ENCODE measurements at regions not wholly inside any gene's neighbourhood (a gene's known extent, or its start where the extent isn't known, plus 50 kb on each side); places are given as distances from the start of the nearest gene placed in this dataset.
A peak's percentile ranks its signal among the peaks of the same experiment; 100 is the strongest.

DNA sequence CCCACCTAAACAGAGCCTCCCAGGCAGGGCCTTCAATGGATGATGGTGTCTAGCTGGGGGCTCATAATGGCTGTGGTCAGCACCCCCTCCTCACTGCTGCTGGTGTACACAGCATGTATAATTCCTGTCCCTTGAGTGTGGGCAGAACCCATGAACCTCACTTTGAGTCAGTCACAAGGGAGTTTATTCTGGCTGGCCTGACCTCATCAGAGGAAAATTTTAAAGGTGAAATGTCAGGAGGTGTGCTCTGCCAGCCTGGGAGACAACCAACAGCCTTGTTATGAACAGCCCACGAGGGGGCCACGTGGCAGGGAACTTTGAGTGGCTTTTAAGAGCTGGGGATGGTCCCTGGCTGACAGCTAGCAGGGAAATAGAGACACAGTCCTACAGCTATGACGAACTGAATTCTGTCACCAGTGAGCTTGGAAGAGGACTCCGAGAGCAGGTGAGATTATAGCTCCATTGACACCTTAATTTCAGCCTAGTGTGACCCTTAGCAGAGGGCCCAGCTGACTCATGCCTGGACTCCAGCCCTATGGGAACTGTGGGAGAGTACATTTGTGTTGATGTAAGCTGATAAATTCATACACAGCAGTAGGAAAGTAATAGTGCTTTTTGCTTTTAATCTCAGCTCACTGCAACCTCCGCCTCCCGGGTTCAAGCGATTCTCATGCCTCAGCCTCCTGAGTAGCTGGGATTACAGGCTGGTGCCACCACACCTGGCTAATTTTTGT lies 73.5 kb upstream of the RUNX3 start:
- no peak for DNase-seq
- no peaks in the 10 kb centered on the region for H3K9me3 Mint-ChIP-seq

DNA sequence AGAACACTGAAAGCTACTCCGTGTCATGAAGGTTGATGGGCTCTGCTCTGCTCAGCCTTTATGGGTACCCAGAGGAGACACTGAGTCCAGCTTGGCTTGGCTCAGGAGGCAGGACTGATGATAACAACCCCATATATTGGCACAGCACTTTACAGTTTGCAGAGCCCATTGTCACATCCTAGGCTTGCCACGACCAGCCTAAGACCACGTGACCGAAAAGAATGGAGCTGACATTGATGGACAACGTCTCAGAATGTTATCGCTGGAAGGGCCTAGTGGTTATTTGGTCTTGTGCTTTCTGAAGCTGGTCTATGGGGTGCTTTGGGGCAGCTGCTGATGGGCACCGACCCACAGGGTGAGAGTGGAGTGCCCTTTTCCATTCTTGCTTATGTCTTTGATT lies 72.9 kb upstream of the RUNX3 start:
- H3K27me3 Mint-ChIP-seq = no peaks in the 10 kb centered on the region
- no peak for DNase-seq
- H3K9me3 Mint-ChIP-seq = no peaks in the 10 kb centered on the region
- no peak overlapping the region for H3K27ac Mint-ChIP-seq
- no peak for ATAC-seq (replicated peaks)
- H3K4me3 Mint-ChIP-seq = no peak overlapping the region
- H3K4me1 Mint-ChIP-seq (ENCODE audit: low read depth in 2 of 2) = peaks cover 46 to 59% of the 10 kb centered on the region in 2 donors
- no peaks in the 10 kb centered on the region for H3K36me3 Mint-ChIP-seq (ENCODE audit: insufficient read depth)

More for the DNA sequence above, 73.5 kb upstream of the RUNX3 start:
- Mint-ChIP-seq H3K4me1 (ENCODE audit: low read depth in 2 of 2) (peaks cover 46 to 63% of the 10 kb centered on the region in 2 donors), H3K36me3 (ENCODE audit: insufficient read depth) (peaks cover 2% of the 10 kb centered on the region), H3K4me3 (no peak overlapping the region), H3K27ac (peak overlapping the region in 1 of 2 donors; percentile 26), H3K27me3 (no peaks in the 10 kb centered on the region)
- ATAC-seq (replicated peaks) = no peak

DNA sequence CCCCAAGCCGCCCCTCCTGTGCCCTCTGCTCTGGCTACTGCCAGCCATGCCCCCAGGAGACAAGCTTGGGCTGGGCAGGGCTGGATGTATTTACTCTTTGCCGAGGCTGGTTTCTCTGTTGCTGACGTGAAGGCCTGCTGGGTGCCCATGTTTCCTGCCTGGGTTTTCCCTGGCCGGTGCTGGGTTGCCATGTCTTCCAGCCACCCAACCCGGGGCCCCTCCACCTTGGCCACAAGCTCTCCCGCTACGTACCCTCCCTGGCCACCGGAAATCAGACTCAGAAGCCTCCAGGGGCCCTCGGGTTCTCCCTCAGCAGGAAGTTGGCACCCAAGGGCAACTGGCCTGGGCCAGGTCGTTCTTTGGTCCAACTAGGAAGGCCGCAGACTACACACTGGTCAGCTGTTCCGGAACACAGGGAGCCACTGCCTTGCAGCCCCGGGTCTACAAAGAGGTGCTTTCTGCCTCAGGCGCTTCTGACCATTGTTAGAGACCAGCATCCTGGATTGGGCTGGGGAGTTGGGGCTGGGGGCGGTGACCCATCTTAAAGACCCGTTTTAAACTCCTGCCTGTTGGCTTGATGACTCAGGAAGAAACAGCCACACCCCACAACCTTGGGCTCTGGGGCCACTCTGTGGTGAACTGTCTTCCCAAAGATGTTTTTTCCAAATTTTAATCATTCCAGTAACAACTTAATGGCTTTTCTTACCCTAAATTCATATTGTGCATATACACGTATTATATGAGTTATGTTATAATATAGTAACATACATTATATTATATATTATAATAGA lies 71.2 kb upstream of the RUNX3 start:
- peak; percentile 68 for ATAC-seq (replicated peaks)
- peak in 2 of 3 experiments; percentile 33 to 37 for DNase-seq
- peak overlapping the region in 1 of 2 donors; percentile 44 for H3K4me3 Mint-ChIP-seq
- no peaks in the 10 kb centered on the region for H3K27me3 Mint-ChIP-seq
- peaks cover 8 to 11% of the 10 kb centered on the region in 2 donors for H3K9me3 Mint-ChIP-seq
- peak overlapping the region; percentile 41 to 91 for H3K27ac Mint-ChIP-seq
- peaks cover 48 to 58% of the 10 kb centered on the region in 2 donors for H3K4me1 Mint-ChIP-seq (ENCODE audit: low read depth in 2 of 2)
- H3K36me3 Mint-ChIP-seq (ENCODE audit: insufficient read depth) = peaks cover 11% of the 10 kb centered on the region

DNA sequence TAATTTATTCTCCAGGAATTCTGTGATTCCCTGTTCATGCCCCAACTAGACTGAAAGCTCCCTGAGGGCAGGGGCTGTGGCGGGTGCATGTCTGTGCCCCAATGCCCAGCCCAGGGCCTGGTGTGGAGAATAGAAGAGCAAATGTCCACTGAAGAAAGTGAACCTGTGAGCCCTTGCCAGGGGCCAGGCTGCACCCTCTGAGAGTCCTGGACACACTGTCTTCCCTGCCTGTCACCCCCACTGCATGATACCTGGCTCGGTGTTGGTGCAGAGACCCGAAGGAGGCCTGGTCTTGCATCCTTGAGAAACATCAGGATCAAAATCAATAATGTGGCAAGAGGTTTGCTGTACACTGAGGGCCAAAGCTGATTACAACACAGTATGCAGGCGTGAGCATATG lies 69.8 kb upstream of the RUNX3 start:
- peak overlapping the region in 1 of 2 donors; percentile 5 for H3K4me3 Mint-ChIP-seq

DNA sequence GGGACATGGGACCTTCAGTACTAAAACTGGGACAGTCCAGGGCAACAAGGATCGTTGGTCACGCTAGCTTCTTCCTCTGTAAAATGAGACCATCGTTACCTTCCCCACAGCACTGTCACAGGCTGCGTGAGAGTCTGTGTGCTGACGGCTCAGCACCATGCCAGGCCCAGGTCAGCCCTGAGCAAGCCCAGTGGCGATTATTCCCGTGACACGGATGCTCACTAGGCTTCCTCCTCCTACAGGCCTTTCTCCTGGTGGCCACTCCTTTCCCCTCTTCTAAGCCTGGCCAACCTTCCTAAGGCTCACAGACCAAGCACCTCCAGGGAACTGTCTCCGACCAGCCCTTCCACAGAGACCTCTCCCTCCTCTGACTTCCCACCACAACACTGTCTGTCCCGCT lies 69.3 kb upstream of the RUNX3 start:
- DNase-seq (no peak), ATAC-seq (replicated peaks) (no peak)
- H3K27ac Mint-ChIP-seq = peak overlapping the region; percentile 79 to 86
- peaks cover 11% of the 10 kb centered on the region for H3K36me3 Mint-ChIP-seq (ENCODE audit: insufficient read depth)
- H3K27me3 Mint-ChIP-seq = no peaks in the 10 kb centered on the region
- H3K4me3 Mint-ChIP-seq = no peak overlapping the region
- peaks cover 53 to 61% of the 10 kb centered on the region in 2 donors for H3K4me1 Mint-ChIP-seq (ENCODE audit: low read depth in 2 of 2)
- peaks cover 8 to 11% of the 10 kb centered on the region in 2 donors for H3K9me3 Mint-ChIP-seq

More for the DNA sequence above, 69.8 kb upstream of the RUNX3 start:
- peaks cover 55 to 63% of the 10 kb centered on the region in 2 donors for H3K4me1 Mint-ChIP-seq (ENCODE audit: low read depth in 2 of 2)
- peaks cover 8 to 11% of the 10 kb centered on the region in 2 donors for H3K9me3 Mint-ChIP-seq
- DNase-seq = no peak
- peaks cover 11% of the 10 kb centered on the region for H3K36me3 Mint-ChIP-seq (ENCODE audit: insufficient read depth)
- ATAC-seq (replicated peaks) = no peak
- no peaks in the 10 kb centered on the region for H3K27me3 Mint-ChIP-seq
- H3K27ac Mint-ChIP-seq = peak overlapping the region; percentile 79 to 86

DNA sequence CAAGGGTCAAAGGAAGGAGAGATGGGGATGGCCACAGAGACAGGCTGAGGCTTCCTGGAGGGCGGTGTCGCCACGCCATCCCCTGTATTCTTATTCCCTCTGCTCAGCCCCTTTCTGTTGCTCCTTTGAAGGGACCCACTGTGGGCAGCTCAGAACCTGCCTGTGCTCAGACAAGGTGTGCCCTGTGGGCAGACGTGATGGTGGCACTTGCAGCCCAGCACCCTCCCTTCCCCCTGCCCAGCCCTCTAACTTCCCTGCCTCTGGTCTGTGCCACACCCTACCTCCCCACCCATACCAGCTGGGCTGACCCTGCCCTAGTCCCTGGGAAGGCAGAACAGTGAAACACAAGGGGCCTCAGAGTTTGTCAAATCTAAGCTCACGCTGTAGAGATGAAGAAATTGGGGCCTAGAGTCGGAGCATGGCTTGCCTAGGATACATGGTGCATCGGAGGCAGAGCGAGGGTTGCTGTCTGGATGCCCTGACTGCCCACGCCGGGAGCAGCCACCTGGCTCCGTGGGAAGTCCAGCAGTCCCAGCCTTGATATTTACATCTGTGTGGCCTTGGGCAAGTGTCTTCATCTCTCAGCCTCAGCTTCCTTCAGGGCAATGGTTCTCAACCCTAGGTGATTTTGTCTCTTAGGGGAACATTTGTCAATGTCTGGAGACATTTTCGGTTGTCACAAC lies 68.6 kb upstream of the RUNX3 start:
- Mint-ChIP-seq H3K27ac (peak overlapping the region; percentile 46 to 97), H3K4me3 (peak overlapping the region in 1 of 2 donors; percentile 12), H3K27me3 (no peaks in the 10 kb centered on the region), H3K9me3 (peaks cover 8 to 11% of the 10 kb centered on the region in 2 donors), H3K4me1 (ENCODE audit: low read depth in 2 of 2) (peaks cover 59 to 63% of the 10 kb centered on the region in 2 donors), H3K36me3 (ENCODE audit: insufficient read depth) (peaks cover 11% of the 10 kb centered on the region)
- DNase-seq (no peak), ATAC-seq (replicated peaks) (no peak)

DNA sequence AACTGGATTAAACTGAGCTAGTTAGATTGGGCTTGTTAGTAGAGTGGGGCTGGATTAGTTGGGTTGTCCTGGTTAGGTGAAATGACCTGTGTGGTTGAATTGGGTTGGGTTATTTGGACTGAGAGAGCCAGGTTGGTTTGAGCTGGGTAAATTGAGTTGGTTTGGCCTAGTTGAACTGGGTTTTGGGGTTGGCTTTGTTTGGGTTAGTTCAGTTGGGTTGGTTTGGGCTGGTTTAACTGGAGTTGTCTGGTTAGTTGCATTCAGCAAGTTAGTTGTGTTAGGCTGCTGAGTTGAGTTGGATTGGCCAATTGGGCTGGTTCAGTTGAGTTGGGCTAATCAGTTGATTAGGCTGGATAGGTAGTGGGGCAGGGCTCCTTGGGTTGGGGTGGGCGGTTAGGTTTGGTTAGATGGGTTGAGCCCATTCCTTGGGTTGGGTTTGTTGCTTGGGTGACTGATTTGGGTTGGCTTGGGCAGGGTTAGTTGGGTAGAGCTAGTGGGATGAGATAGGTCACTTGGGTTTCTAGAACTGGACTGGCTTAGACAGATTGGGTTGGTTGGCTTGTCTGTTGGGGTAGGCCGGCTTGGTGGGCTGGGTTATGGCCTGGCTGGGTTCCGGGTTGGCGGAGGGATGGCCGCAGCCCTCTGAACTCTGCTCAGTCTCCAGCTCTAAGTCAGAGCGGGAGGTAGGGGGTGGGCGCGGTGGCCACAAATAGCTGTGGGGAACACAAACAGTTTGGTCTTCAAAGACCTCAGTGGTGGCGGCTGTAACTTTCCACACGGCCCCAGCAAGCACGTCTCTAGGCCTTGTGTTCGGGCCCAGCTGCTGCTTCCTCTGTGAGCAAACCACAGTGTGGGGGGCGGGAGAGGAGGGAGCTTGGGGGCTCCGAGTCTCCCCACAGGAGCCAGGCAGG lies 67.2 kb upstream of the RUNX3 start:
- H3K9me3 Mint-ChIP-seq = peaks cover 8 to 11% of the 10 kb centered on the region in 2 donors
- peak overlapping the region; percentile 91 to 97 for H3K27ac Mint-ChIP-seq
- H3K27me3 Mint-ChIP-seq = no peaks in the 10 kb centered on the region
- H3K4me3 Mint-ChIP-seq = peak overlapping the region; percentile 60 to 73
- DNase-seq (peak; percentile 29 to 47 (median 34)), ATAC-seq (replicated peaks) (peak; percentile 65)
- H3K36me3 Mint-ChIP-seq (ENCODE audit: insufficient read depth) = peaks cover 11% of the 10 kb centered on the region
- peaks cover 69 to 70% of the 10 kb centered on the region in 2 donors for H3K4me1 Mint-ChIP-seq (ENCODE audit: low read depth in 2 of 2)

DNA sequence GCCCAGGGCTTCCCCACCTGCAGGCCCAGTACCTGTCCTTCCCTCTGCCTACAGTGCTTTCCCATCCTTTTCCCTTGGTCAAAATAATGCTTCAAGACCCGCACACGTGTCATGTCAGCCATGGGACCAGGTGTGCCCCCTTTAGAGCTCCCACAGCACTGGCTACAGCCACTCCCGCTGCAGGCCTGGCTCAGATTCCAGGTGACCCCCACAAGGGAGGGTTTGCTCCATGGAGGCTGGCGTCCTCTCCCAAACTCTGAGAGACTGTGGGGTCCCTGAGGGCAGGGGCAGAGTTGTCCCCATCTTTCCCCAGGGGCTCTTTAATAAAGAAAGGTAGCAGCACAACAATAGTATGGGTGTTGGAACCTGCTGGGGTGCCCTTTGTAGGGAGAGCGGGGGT lies 66.4 kb upstream of the RUNX3 start:
- Mint-ChIP-seq H3K36me3 (ENCODE audit: insufficient read depth) (peaks cover 11% of the 10 kb centered on the region), H3K4me3 (peak overlapping the region; percentile 60 to 73), H3K27ac (peak overlapping the region; percentile 91 to 97), H3K9me3 (peaks cover 8 to 11% of the 10 kb centered on the region in 2 donors), H3K4me1 (ENCODE audit: low read depth in 2 of 2) (peaks cover 75 to 76% of the 10 kb centered on the region in 2 donors), H3K27me3 (no peaks in the 10 kb centered on the region)
- no peak for DNase-seq
- no peak for ATAC-seq (replicated peaks)

DNA sequence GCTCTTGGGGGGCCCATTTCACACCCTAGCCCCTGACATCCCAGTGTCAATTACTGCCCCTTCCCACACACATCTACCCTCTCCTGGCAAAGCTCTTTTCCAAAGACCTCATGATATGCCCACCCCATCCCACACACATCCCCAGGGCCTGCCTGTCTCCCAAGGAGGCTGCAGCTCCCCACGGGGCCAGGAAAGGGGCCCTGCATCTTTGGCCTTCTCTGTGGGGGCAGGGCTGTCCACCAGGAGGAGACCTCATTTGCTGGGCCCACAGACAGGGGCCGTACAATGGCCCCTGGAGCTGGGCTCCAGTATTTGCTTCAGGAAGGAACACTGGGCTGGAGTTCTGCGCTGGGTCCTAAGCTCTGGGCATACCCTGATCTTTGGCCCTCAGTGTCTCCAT lies 65.6 kb upstream of the RUNX3 start:
- no peaks in the 10 kb centered on the region for H3K27me3 Mint-ChIP-seq
- H3K27ac Mint-ChIP-seq = peak overlapping the region; percentile 91 to 97
- no peak for DNase-seq
- peaks cover 17% of the 10 kb centered on the region for H3K36me3 Mint-ChIP-seq (ENCODE audit: insufficient read depth)
- H3K4me3 Mint-ChIP-seq = peak overlapping the region; percentile 46 to 73
- H3K4me1 Mint-ChIP-seq (ENCODE audit: low read depth in 2 of 2) = peaks cover 75 to 78% of the 10 kb centered on the region in 2 donors
- H3K9me3 Mint-ChIP-seq = peaks cover 8 to 11% of the 10 kb centered on the region in 2 donors
- no peak for ATAC-seq (replicated peaks)

DNA sequence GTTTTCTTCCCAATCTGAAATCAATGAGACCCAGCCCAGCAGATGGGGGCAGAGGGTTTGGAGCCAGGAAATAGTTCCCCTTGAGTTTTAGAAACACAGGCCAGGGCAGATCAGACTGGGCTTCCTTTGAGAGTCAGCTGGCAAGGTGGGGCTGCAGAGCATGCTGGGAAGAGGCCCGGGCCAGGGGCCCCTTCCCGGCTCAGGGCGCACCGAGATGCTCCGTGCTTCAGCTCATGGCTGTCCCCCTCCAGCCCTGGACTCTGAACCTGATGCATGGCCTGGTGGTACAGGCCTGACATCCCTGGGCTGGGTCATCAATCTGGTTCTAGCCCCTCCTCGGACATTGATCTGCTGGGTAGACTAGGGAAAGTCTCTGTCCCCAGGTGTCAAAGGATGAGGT lies 65.1 kb upstream of the RUNX3 start:
- ATAC-seq (replicated peaks) (no peak), DNase-seq (no peak)
- Mint-ChIP-seq H3K4me1 (ENCODE audit: low read depth in 2 of 2) (peaks cover 78 to 83% of the 10 kb centered on the region in 2 donors), H3K9me3 (peaks cover 8 to 11% of the 10 kb centered on the region in 2 donors), H3K36me3 (ENCODE audit: insufficient read depth) (peaks cover 17% of the 10 kb centered on the region), H3K27ac (peak overlapping the region; percentile 59 to 97), H3K4me3 (peak overlapping the region; percentile 46 to 53), H3K27me3 (no peaks in the 10 kb centered on the region)

DNA sequence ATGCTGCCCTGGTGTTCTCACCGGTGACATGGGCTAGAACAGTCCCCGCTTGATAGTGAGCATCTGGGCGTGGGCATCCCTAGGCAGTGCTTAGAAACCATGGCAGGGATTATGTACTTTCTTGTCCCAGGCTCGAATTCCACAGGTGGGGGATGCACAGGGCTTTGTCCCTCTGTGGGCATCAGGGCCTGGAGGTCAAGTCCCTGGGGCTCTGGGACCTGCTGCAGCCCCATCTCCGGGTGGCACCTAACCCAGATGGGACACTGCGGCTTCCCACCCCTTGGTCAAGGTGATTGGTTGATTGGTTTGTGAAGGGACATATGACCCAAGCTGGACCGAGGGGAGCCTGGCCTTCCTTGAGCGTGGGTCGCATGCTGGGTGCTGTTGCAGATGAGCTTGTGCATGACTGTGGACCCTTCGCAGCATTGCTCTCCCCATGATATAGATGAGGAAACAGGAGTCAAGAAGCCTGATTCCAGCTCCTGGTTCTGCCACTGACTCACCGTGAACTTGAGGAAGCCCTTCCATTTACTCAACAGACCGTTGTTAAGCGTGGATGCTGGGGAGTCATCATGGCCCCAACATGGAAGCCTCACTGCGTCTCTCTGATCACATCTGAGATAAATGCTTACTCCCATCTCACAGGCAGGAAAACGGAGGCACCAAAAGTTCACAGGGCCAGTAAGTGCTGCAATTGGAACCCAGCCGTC lies 64.0 kb upstream of the RUNX3 start:
- peaks cover 17% of the 10 kb centered on the region for H3K36me3 Mint-ChIP-seq (ENCODE audit: insufficient read depth)
- peaks cover 8 to 11% of the 10 kb centered on the region in 2 donors for H3K9me3 Mint-ChIP-seq
- no peaks in the 10 kb centered on the region for H3K27me3 Mint-ChIP-seq
- H3K27ac Mint-ChIP-seq = peak overlapping the region; percentile 59 to 99
- H3K4me1 Mint-ChIP-seq (ENCODE audit: low read depth in 2 of 2) = peaks cover 77 to 82% of the 10 kb centered on the region in 2 donors
- ATAC-seq (replicated peaks) = no peak
- DNase-seq = no peak
- peak overlapping the region; percentile 72 to 98 for H3K4me3 Mint-ChIP-seq

DNA sequence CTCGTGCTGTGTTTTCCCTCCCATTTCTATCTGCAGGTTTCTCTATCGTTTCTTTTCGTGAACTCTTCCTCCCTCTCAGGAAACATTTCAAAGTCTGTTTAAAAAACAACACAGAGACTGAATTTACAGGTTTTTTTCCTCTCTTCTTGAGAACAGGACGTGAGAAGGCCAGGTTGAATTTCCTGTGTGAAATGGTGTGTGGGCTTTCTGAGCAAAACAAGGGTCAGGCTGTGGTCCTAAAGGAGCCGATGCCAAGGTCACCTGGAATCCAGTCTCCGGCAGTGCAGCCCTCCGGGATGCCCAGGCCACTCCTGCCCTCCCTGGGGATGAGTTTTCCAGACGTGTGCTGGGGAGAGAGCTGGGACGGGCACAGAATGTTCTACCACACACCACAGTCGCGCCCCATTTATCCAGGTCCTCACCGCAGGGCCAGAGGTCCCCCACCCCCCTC lies 62.7 kb upstream of the RUNX3 start:
- Mint-ChIP-seq H3K27me3 (no peaks in the 10 kb centered on the region), H3K9me3 (peaks cover 8 to 11% of the 10 kb centered on the region in 2 donors), H3K4me1 (ENCODE audit: low read depth in 2 of 2) (peaks cover 85 to 92% of the 10 kb centered on the region in 2 donors), H3K36me3 (ENCODE audit: insufficient read depth) (peaks cover 16% of the 10 kb centered on the region), H3K27ac (peak overlapping the region; percentile 88 to 99), H3K4me3 (peak overlapping the region; percentile 72 to 98)
- DNase-seq = no peak
- peak; percentile 70 for ATAC-seq (replicated peaks)
